H1 (cell line): ENCODE measurements at regions not wholly inside any gene's neighbourhood (a gene's known extent, or its start where the extent isn't known, plus 50 kb on each side); places are given as distances from the start of the nearest gene placed in this dataset.

Experiments used
- CTCF ChIA-PET: fragments of 300-600 bp; sonication (Branson Sonifier 250); formaldehyde crosslinking; loops from one replicate; lab custom pipeline; 2021; ENCODE audit not compliant: partially characterized antibody; lab: Charles Lee
- POLR2A ChIA-PET: fragments of 300-600 bp; sonication (Branson Sonifier 250); formaldehyde crosslinking; loops from one replicate; lab custom pipeline; 2021; ENCODE audit warnings: inconsistent platforms; ENCODE audit not compliant: partially characterized antibody; lab: Charles Lee
- DNase-seq, 2 experiments: peaks; one replicate each; pipeline versions ENCODE4 v3.0.0 to v3.0.0-alpha.2; 2010 to 2022; ENCODE audit warnings: low spot score in 2 of 2, low read depth in 1 of 2, mixed read lengths in 1 of 2
- FAIRE-seq: peaks from 2 replicates; lab custom pipeline; 2011; peaks lifted over from hg19 to GRCh38; lab: Jason Lieb, UNC
- H2AFZ ChIP-seq: 2 replicates; pipeline ENCODE4 v1.8.1; 2012; ENCODE audit warnings: low read length, inconsistent platforms
- H2AK5ac ChIP-seq: 2 replicates; pipeline ENCODE4 v1.6.1; 2013; ENCODE audit warnings: low read depth, low read length
- H2BK120ac ChIP-seq: replicated peaks from 2 replicates; pipeline ENCODE3; 2013; ENCODE audit warnings: low read depth, low read length, inconsistent platforms
- H2BK12ac ChIP-seq: 2 replicates; pipeline ENCODE4 v1.6.1; 2013; ENCODE audit warnings: low read depth, low read length
- H2BK15ac ChIP-seq: 2 replicates; pipeline ENCODE4 v1.6.1; 2013; ENCODE audit warnings: low read length
- H2BK20ac ChIP-seq: 2 replicates; pipeline ENCODE4 v1.6.1; 2013; ENCODE audit warnings: low read length
- H2BK5ac ChIP-seq: 2 replicates; pipeline ENCODE4 v1.6.1; 2013; ENCODE audit warnings: low read depth, low read length
- H3K14ac ChIP-seq: 2 replicates; pipeline ENCODE4 v1.6.1; 2013; ENCODE audit warnings: inconsistent platforms; ENCODE audit not compliant: insufficient read length
- H3K18ac ChIP-seq: 2 replicates; pipeline ENCODE4 v1.6.1; 2013; ENCODE audit warnings: low read length; ENCODE audit errors: extremely low read depth
- H3K23ac ChIP-seq: 2 replicates; pipeline ENCODE4 v1.6.1; 2013; ENCODE audit warnings: inconsistent platforms; ENCODE audit not compliant: insufficient read length
- H3K23me2 ChIP-seq: 2 replicates; pipeline ENCODE4 v1.6.1; 2013; ENCODE audit warnings: low read depth, low read length
- H3K27ac ChIP-seq: 2 replicates; pipeline ENCODE4 v1.6.1; 2011; ENCODE audit warnings: low read depth, low read length, inconsistent platforms
- H3K27me3 ChIP-seq, 4 experiments: replicated peaks in 1 of 4; 1 replicate in 1 of 4; 2 replicates in 3 of 4; pipeline versions ENCODE4 v1.6.1 to v1.8.1; 2011 to 2013; ENCODE audit warnings: low read length in 3 of 4, mild to moderate bottlenecking in 3 of 4, inconsistent platforms in 2 of 4, mixed read lengths in 2 of 4, moderate library complexity in 1 of 4; ENCODE audit not compliant: control insufficient read depth in 3 of 4, insufficient read depth in 3 of 4; ENCODE audit errors: extremely low read depth in 1 of 4
- H3K36me3 ChIP-seq, 4 experiments: 2 replicates each; pipeline versions ENCODE4 v1.6.1 to v1.8.1; 2011 to 2013; ENCODE audit warnings: mild to moderate bottlenecking in 4 of 4, low read length in 3 of 4, moderate library complexity in 2 of 4, control low read depth in 1 of 4, inconsistent platforms in 1 of 4; ENCODE audit not compliant: insufficient read depth in 4 of 4, control insufficient read depth in 2 of 4
- H3K4ac ChIP-seq: replicated peaks from 2 replicates; pipeline ENCODE3; 2013; ENCODE audit warnings: low read length, low read depth, mixed read lengths, inconsistent platforms; ENCODE audit not compliant: insufficient read length
- H3K4me1 ChIP-seq, 4 experiments: replicated peaks in 1 of 4; 1 replicate in 1 of 4; 2 replicates in 3 of 4; pipeline versions ENCODE4 v1.6.1 to v1.8.1; 2011 to 2013; ENCODE audit warnings: low read length in 3 of 4, inconsistent platforms in 2 of 4, mixed read lengths in 1 of 4; ENCODE audit not compliant: insufficient read depth in 4 of 4, control insufficient read depth in 3 of 4
- H3K4me2 ChIP-seq, 2 experiments: 2 replicates each; pipeline versions ENCODE4 v1.6.1 to v1.8.1; 2011 to 2013; ENCODE audit warnings: low read depth in 2 of 2, low read length in 2 of 2, control low read depth in 1 of 2, inconsistent platforms in 1 of 2, mild to moderate bottlenecking in 1 of 2; ENCODE audit not compliant: insufficient read depth in 1 of 2
- H3K4me3 ChIP-seq, 4 experiments: fragments of 200-600, 300-600 bp in 1 of 4; sonication (generic), shearing (Covaris generic), sonication (Bioruptor Twin) in 1 of 4; 2 replicates each; pipeline versions ENCODE4 v1.5.1 to v1.8.1; 2011 to 2016; ENCODE audit warnings: low read length in 4 of 4, low read depth in 3 of 4, control low read depth in 2 of 4, inconsistent platforms in 2 of 4, mild to moderate bottlenecking in 2 of 4, mixed read lengths in 1 of 4, moderate library complexity in 1 of 4; ENCODE audit not compliant: insufficient read depth in 2 of 4; ENCODE audit errors: extremely low read depth in 1 of 4
- H3K56ac ChIP-seq: replicated peaks from 2 replicates; pipeline ENCODE3; 2013; ENCODE audit warnings: low read depth, mild to moderate bottlenecking, mixed read lengths, low read length, inconsistent platforms; ENCODE audit not compliant: insufficient read length
- H3K79me1 ChIP-seq: 2 replicates; pipeline ENCODE4 v1.6.1; 2013; ENCODE audit warnings: low read depth, low read length, control low read depth
- H3K79me2 ChIP-seq, 2 experiments: 2 replicates each; pipeline versions ENCODE4 v1.6.1 to v1.8.1; 2012 to 2013; ENCODE audit warnings: low read length in 2 of 2, mild to moderate bottlenecking in 2 of 2, inconsistent platforms in 1 of 2; ENCODE audit not compliant: insufficient read depth in 2 of 2, control insufficient read depth in 1 of 2
- H3K9ac ChIP-seq, 4 experiments: replicated peaks in 1 of 4; 1 replicate in 1 of 4; 2 replicates in 3 of 4; pipeline versions ENCODE4 v1.6.1 to v1.8.1; 2011 to 2013; ENCODE audit warnings: low read depth in 3 of 4, low read length in 3 of 4, control low read depth in 2 of 4, mild to moderate bottlenecking in 2 of 4, moderate library complexity in 2 of 4, inconsistent platforms in 1 of 4; ENCODE audit errors: extremely low read depth in 1 of 4
- H3K9me3 ChIP-seq, 2 experiments: 2 replicates each; pipeline versions ENCODE4 v1.6.1 to v1.8.1; 2012 to 2013; ENCODE audit warnings: mild to moderate bottlenecking in 2 of 2, moderate library complexity in 2 of 2, control low read depth in 1 of 2, inconsistent platforms in 1 of 2, low read depth in 1 of 2, low read length in 1 of 2, mixed read lengths in 1 of 2; ENCODE audit not compliant: insufficient read depth in 2 of 2
- H4K20me1 ChIP-seq, 2 experiments: replicated peaks in 1 of 2; 2 replicates each; pipeline versions ENCODE3 to v1.8.1; 2011 to 2013; ENCODE audit warnings: inconsistent platforms in 2 of 2, low read length in 2 of 2, mild to moderate bottlenecking in 1 of 2; ENCODE audit not compliant: insufficient read depth in 2 of 2, control insufficient read depth in 1 of 2
- H4K5ac ChIP-seq: 2 replicates; pipeline ENCODE4 v1.6.1; 2013; ENCODE audit warnings: low read length, low read depth, mixed read lengths, inconsistent platforms; ENCODE audit not compliant: insufficient read length
- H4K8ac ChIP-seq: 2 replicates; pipeline ENCODE4 v1.8.0; 2013; ENCODE audit warnings: mild to moderate bottlenecking, moderate library complexity, low read length, inconsistent platforms; ENCODE audit not compliant: insufficient read depth; ENCODE audit errors: extremely low read depth
- H4K91ac ChIP-seq: replicated peaks from 2 replicates; pipeline ENCODE3; 2013; ENCODE audit warnings: low read length, mixed read lengths, inconsistent platforms; ENCODE audit not compliant: insufficient read length
- TAF1 ChIP-seq: IDR thresholded peaks from 2 replicates; pipeline ENCODE4 v1.6.1; 2011; ENCODE audit warnings: mild to moderate bottlenecking, low read depth, low read length
- TEAD4 ChIP-seq: IDR thresholded peaks from 2 replicates; pipeline ENCODE4 v1.6.1; 2012; ENCODE audit warnings: low read depth, low read length, inconsistent platforms, mixed read lengths
- WGBS, 2 experiments: shearing (Covaris generic) in 1 of 2; methylation state at CpG; one replicate each; pipeline versions ENCODE4 v1.1.6 to v1.1.7; 2013 to 2015; ENCODE audit warnings: low lambda C conversion rate in 2 of 2, mixed read lengths in 2 of 2, inconsistent platforms in 1 of 2, low coverage in 1 of 2, missing lambda C conversion rate in 1 of 2; ENCODE audit not compliant: insufficient replicate concordance in 2 of 2, insufficient coverage in 1 of 2, insufficient read length in 1 of 2; ENCODE audit errors: extremely low coverage in 1 of 2, missing lambda C conversion rate in 1 of 2; 5-methylcytosine and 5-hydroxymethylcytosine counted together

DNA sequence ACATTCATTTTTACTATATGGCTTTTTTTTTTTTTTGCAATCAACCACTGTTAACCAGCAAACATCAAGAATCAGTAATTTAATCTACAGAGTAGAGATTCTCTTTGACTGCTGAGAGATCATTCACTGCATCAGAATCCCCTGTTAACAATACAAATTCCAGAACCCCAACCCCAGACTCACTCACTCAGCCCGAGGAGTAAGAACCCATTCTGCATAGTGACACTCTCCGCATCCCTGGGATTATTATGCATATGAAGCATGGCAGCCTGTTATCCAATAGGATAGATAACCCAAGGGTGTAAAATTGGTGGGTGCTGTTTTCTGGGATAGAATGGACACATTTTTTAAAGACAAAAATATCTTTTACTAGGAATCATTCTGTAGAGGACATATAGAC lies 76.3 kb upstream of the CCDC39 start:
- Histone ChIP-seq H2AFZ (no peak overlapping the region), H2BK15ac (no peak overlapping the region), H3K56ac (no peak overlapping the region), H2BK20ac (no peak overlapping the region), H4K91ac (no peak overlapping the region), H3K23ac (no peak overlapping the region), H3K23me2 (no peaks in the 10 kb centered on the region), H3K27ac (no peak overlapping the region), H3K79me1 (no peaks in the 10 kb centered on the region), H2BK5ac (no peak overlapping the region), H3K4me2 (no peak overlapping the region), H2AK5ac (no peak overlapping the region), H4K20me1 (no peaks in the 10 kb centered on the region), H3K9me3 (no peaks in the 10 kb centered on the region), H3K27me3 (peaks cover 0 to 2% (median 0%) of the 10 kb centered on the region in 4 experiments; a peak in 1 of 7 replicates), H2BK120ac (no peak overlapping the region), H3K4me3 (no peak overlapping the region), H3K36me3 (no peaks in the 10 kb centered on the region), H3K9ac (no peak overlapping the region), H3K18ac (no peak overlapping the region), H3K79me2 (no peaks in the 10 kb centered on the region), H3K4me1 (peaks cover 0 to 4% (median 1%) of the 10 kb centered on the region in 4 experiments; a peak in 3 of 7 replicates), H2BK12ac (no peak overlapping the region), H3K4ac (no peak overlapping the region), H4K5ac (no peak overlapping the region), H3K14ac (no peak overlapping the region), H4K8ac (no peak overlapping the region)
- ChIA-PET CTCF (no interaction called here), POLR2A (no interaction called here)
- WGBS, 2 experiments, result 6% methylated on average over 2 of the region's 2 CpGs; no CpG with 5 or more reads in 1 of the 2 experiments
- TF ChIP-seq TAF1, result no peak
- TF ChIP-seq TEAD4, result 0 out of 2 replicates have a peak, but pooled peaks have one; percentile 28
- DNase-seq (no peak), FAIRE-seq (no peak)
